ENCODE measurements at regions not wholly inside any gene's neighbourhood (a gene's known extent, or its start where the extent isn't known, plus 50 kb on each side); places are given as distances from the start of the nearest gene placed in this dataset.

DNA sequence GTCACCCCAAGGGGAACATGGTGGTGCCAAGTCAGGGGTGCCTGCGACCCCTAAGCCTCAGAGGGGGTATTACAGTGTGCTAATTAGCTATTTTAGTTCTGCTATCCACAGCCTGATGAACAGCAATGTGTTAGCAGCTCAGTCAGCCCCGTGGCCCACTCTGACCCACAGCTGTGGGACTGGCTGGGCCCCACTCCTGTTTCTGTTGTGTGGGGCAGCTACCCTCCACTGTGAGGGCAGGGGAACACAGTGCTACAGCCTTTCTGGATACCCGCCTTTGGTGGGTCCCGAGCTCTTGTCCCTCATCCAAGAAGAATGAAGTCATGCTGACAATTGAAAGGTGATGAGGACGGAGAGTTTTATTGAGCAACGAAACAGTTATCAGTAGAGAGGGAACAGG is 152.5 kb upstream of the GGTLC1 start:
- no peak overlapping the region for H3K27ac Mint-ChIP-seq
- no peak for ATAC-seq

DNA sequence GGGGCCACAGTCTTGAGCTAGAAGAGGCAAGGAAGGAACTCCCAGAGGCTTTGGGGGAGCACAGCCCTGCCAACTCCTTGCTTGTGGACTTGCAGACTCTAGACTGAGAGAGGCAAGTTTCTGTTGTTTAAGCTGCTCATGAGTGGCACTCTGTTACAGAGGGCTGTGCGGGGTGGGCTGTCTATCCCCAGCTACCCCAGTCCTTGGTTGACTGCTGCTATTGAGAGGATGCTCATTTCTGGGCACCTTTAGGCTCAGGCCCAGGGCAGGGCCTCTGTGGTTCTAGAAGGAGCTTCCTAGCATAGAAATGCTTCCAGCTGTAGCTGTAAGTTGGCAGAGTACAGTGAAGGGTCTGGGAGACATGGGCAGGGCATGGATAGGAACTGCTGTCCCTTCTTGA is 151.3 kb upstream of the GGTLC1 start:
- no peaks in the 10 kb centered on the region for H3K4me1 Mint-ChIP-seq
- DNase-seq (no peak), ATAC-seq (no peak)
- H3K9me3 ChIP-seq (ENCODE audit: control insufficient read depth, low read length, poor library complexity, severe bottlenecking), result no peaks in the 10 kb centered on the region
- H3K4me3 Mint-ChIP-seq, result no peak overlapping the region
- H3K36me3 Mint-ChIP-seq (ENCODE audit: low read depth), result no peaks in the 10 kb centered on the region
- peaks cover 5% of the 10 kb centered on the region for H3K27me3 Mint-ChIP-seq
- no peak overlapping the region for H3K27ac Mint-ChIP-seq

More for the DNA sequence above, 152.5 kb upstream of the GGTLC1 start:
- H3K9me3 ChIP-seq (ENCODE audit: control insufficient read depth, low read length, poor library complexity, severe bottlenecking), result no peaks in the 10 kb centered on the region
- DNase-seq, result no peak
- Mint-ChIP-seq H3K4me3 (no peak overlapping the region), H3K36me3 (ENCODE audit: low read depth) (no peaks in the 10 kb centered on the region), H3K27me3 (peaks cover 15% of the 10 kb centered on the region), H3K4me1 (no peaks in the 10 kb centered on the region)

GRCh38 chr20:24138951-24139350 is 150.4 kb upstream of the GGTLC1 start:
- no peak for ATAC-seq
- Mint-ChIP-seq H3K4me1 (no peaks in the 10 kb centered on the region), H3K4me3 (no peak overlapping the region), H3K27ac (no peak overlapping the region), H3K36me3 (ENCODE audit: low read depth) (no peaks in the 10 kb centered on the region), H3K27me3 (peaks cover 10% of the 10 kb centered on the region)
- no peaks in the 10 kb centered on the region for H3K9me3 ChIP-seq (ENCODE audit: control insufficient read depth, low read length, poor library complexity, severe bottlenecking)
- DNase-seq, result no peak

GRCh38 chr20:24138196-24138857 is 149.7 kb upstream of the GGTLC1 start:
- H3K4me1 Mint-ChIP-seq, result no peaks in the 10 kb centered on the region
- H3K36me3 Mint-ChIP-seq (ENCODE audit: low read depth), result no peaks in the 10 kb centered on the region
- no peak overlapping the region for H3K27ac Mint-ChIP-seq
- H3K9me3 ChIP-seq (ENCODE audit: control insufficient read depth, low read length, poor library complexity, severe bottlenecking), result no peaks in the 10 kb centered on the region
- DNase-seq (no peak), ATAC-seq (no peak)
- peaks cover 10% of the 10 kb centered on the region for H3K27me3 Mint-ChIP-seq
- no peak overlapping the region for H3K4me3 Mint-ChIP-seq

- Mint-ChIP-seq H3K27me3 (peaks cover 10% of the 10 kb centered on the region), H3K4me3 (no peak overlapping the region), H3K4me1 (no peaks in the 10 kb centered on the region), H3K36me3 (ENCODE audit: low read depth) (no peaks in the 10 kb centered on the region), H3K27ac (no peak overlapping the region)
- ATAC-seq, result no peak
- no peaks in the 10 kb centered on the region for H3K9me3 ChIP-seq (ENCODE audit: control insufficient read depth, low read length, poor library complexity, severe bottlenecking)
- DNase-seq, result no peak
Measured at GRCh38 chr20:24136659-24137246, 148.2 kb upstream of the GGTLC1 start.

DNA sequence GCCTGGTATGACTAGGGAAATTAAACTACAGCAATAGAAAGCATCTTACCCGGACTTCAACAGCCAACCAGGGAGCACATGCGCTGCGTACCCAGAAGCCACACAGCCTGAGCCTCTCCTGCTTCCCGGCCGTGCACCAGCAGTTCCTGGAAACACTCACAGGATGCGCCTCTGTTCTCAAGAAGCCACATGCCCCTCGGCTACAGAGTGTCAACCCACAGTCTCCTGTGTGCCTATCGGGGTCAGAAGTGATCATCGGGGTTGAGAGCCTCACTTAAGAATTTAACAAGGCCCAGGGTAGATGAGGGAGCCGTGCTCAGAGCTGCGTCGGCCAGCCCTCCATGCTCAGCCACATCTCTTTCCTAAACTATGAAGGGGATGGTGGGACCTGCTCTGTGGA is 147.2 kb upstream of the GGTLC1 start:
- Mint-ChIP-seq H3K27ac (no peak overlapping the region), H3K4me1 (peaks cover 3% of the 10 kb centered on the region)
- ATAC-seq, result no peak

DNA sequence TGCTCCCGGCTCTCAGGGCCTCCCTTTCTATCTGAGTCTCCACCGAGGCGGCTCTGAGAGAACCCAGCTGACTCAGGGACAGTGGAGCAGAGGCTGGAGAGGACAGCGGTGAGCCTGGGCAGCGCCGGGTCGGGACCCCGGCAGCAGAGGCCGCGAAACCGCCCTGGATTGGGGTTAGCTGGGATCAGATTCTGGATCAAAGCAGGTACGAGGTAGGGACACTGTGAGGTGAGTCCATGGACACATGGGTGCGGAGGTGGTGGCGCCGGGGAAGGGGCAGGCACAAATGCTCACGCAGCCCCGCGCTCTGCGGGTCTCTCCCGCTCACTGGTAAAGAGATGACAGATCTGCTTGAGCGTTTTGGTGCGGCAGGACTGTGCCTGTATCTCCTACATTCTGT is 146.4 kb upstream of the GGTLC1 start:
- ATAC-seq, result no peak
- Mint-ChIP-seq H3K27ac (no peak overlapping the region), H3K36me3 (ENCODE audit: low read depth) (no peaks in the 10 kb centered on the region), H3K4me3 (no peak overlapping the region), H3K27me3 (peaks cover 10% of the 10 kb centered on the region), H3K4me1 (peaks cover 3% of the 10 kb centered on the region)
- DNase-seq, result no peak
- H3K9me3 ChIP-seq (ENCODE audit: control insufficient read depth, low read length, poor library complexity, severe bottlenecking), result no peaks in the 10 kb centered on the region

More for the DNA sequence above, 147.2 kb upstream of the GGTLC1 start:
- no peak overlapping the region for H3K4me3 Mint-ChIP-seq
- no peak for DNase-seq
- peaks cover 10% of the 10 kb centered on the region for H3K27me3 Mint-ChIP-seq
- H3K36me3 Mint-ChIP-seq (ENCODE audit: low read depth), result no peaks in the 10 kb centered on the region
- H3K9me3 ChIP-seq (ENCODE audit: control insufficient read depth, low read length, poor library complexity, severe bottlenecking), result no peaks in the 10 kb centered on the region

DNA sequence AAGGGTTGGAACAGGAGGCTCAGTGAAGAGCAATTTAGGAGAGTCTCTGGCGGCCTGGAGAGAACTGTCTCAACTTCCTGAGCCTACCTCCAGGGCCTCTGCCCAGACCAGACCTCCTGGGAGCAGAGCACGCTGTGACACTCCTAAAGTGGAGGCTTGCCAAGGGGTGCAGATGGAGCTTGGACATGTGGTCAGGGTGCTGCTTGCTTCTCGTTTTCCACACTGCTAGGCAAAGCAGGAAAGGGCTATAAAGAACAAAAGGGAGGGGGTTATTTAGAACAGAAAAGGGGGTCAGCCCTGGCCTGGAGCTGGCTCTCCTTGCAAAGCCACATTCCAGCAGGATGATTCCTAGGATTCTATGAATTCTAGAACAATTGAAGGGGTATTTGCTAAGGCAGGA is 145.7 kb upstream of the GGTLC1 start:
- Mint-ChIP-seq H3K36me3 (ENCODE audit: low read depth) (no peaks in the 10 kb centered on the region), H3K4me3 (no peak overlapping the region), H3K27ac (no peak overlapping the region), H3K27me3 (peaks cover 10% of the 10 kb centered on the region), H3K4me1 (peaks cover 3% of the 10 kb centered on the region)
- no peaks in the 10 kb centered on the region for H3K9me3 ChIP-seq (ENCODE audit: control insufficient read depth, low read length, poor library complexity, severe bottlenecking)
- ATAC-seq (no peak), DNase-seq (no peak)

GRCh38 chr20:24132246-24132645 is 143.7 kb upstream of the GGTLC1 start:
- DNase-seq (no peak), ATAC-seq (no peak)
- no peak overlapping the region for H3K27ac Mint-ChIP-seq
- H3K36me3 Mint-ChIP-seq (ENCODE audit: low read depth), result no peaks in the 10 kb centered on the region
- H3K4me3 Mint-ChIP-seq, result no peak overlapping the region
- H3K4me1 Mint-ChIP-seq, result peaks cover 3% of the 10 kb centered on the region
- peaks cover 16% of the 10 kb centered on the region for H3K27me3 Mint-ChIP-seq
- H3K9me3 ChIP-seq (ENCODE audit: control insufficient read depth, low read length, poor library complexity, severe bottlenecking), result no peaks in the 10 kb centered on the region

- H3K9me3 ChIP-seq (ENCODE audit: control insufficient read depth, low read length, poor library complexity, severe bottlenecking), result no peaks in the 10 kb centered on the region
- Mint-ChIP-seq H3K36me3 (ENCODE audit: low read depth) (no peaks in the 10 kb centered on the region), H3K4me1 (peaks cover 3% of the 10 kb centered on the region), H3K4me3 (no peak overlapping the region), H3K27ac (no peak overlapping the region), H3K27me3 (peaks cover 21% of the 10 kb centered on the region)
- ATAC-seq (no peak), DNase-seq (no peak)
Measured at GRCh38 chr20:24131684-24132083, 143.1 kb upstream of the GGTLC1 start.

DNA sequence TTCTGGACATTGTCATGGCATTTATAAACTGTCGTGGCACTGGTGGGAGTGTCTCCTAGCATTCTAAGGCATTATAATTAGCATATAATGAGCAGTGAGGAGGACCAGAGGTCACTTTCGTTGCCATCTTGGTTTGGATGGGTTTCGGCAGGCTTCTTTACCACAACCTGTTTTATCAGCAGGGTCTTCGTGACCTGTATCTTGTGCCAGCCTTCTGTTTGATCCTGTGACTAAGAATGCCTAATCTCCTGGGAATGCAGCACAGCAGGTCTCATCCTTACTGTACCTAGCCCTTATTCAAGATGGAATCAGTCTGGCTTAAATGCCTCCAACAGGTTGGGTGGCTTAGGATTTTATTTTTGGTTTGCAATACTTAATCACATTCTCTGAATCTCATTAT is 142.7 kb upstream of the GGTLC1 start:
- H3K27ac Mint-ChIP-seq, result no peak overlapping the region
- H3K27me3 Mint-ChIP-seq, result peaks cover 25% of the 10 kb centered on the region
- H3K9me3 ChIP-seq (ENCODE audit: control insufficient read depth, low read length, poor library complexity, severe bottlenecking), result no peaks in the 10 kb centered on the region
- H3K4me3 Mint-ChIP-seq, result no peak overlapping the region
- peaks cover 3% of the 10 kb centered on the region for H3K4me1 Mint-ChIP-seq
- no peak for DNase-seq
- no peak for ATAC-seq
- no peaks in the 10 kb centered on the region for H3K36me3 Mint-ChIP-seq (ENCODE audit: low read depth)

DNA sequence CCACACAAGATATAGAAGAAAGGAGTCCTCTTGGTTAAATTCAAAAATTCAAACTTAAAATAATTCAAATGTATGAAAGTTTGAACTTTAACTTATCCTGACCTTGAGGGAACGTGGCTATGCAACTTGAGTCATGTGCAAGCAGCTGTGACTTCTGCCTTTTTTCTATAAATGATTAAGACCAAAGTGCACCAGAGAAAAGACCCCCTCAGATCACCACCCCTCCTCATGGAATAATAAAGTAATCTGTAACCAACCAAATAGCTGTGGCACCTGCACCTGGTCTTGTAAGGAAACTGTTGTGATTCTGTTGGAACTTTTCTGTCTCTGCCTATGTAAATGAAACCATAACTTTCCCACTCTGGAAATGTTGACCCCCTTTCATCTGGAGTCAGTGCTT is 141.1 kb upstream of the GGTLC1 start:
- Mint-ChIP-seq H3K4me3 (no peak overlapping the region), H3K27ac (no peak overlapping the region), H3K27me3 (peaks cover 37% of the 10 kb centered on the region), H3K36me3 (ENCODE audit: low read depth) (no peaks in the 10 kb centered on the region), H3K4me1 (peaks cover 3% of the 10 kb centered on the region)
- ATAC-seq (no peak), DNase-seq (no peak)
- H3K9me3 ChIP-seq (ENCODE audit: control insufficient read depth, low read length, poor library complexity, severe bottlenecking), result no peaks in the 10 kb centered on the region

- Mint-ChIP-seq H3K27ac (no peak overlapping the region), H3K27me3 (peaks cover 35% of the 10 kb centered on the region), H3K4me3 (no peak overlapping the region), H3K36me3 (ENCODE audit: low read depth) (no peaks in the 10 kb centered on the region), H3K4me1 (no peaks in the 10 kb centered on the region)
- no peaks in the 10 kb centered on the region for H3K9me3 ChIP-seq (ENCODE audit: control insufficient read depth, low read length, poor library complexity, severe bottlenecking)
- no peak for DNase-seq
- no peak for ATAC-seq
Measured at GRCh38 chr20:24124951-24125650, 136.5 kb upstream of the GGTLC1 start.

GRCh38 chr20:24124003-24124402 is 135.4 kb upstream of the GGTLC1 start:
- Mint-ChIP-seq H3K27me3 (peaks cover 44% of the 10 kb centered on the region), H3K36me3 (ENCODE audit: low read depth) (no peaks in the 10 kb centered on the region), H3K27ac (no peak overlapping the region), H3K4me1 (no peaks in the 10 kb centered on the region), H3K4me3 (no peak overlapping the region)
- ATAC-seq (no peak), DNase-seq (no peak)
- no peaks in the 10 kb centered on the region for H3K9me3 ChIP-seq (ENCODE audit: control insufficient read depth, low read length, poor library complexity, severe bottlenecking)

Measured in T-helper 17 cell (primary cell).